ENCODE measurements at regions not wholly inside any gene's neighbourhood (a gene's known extent, or its start where the extent isn't known, plus 50 kb on each side); places are given as distances from the start of the nearest gene placed in this dataset.

DNA sequence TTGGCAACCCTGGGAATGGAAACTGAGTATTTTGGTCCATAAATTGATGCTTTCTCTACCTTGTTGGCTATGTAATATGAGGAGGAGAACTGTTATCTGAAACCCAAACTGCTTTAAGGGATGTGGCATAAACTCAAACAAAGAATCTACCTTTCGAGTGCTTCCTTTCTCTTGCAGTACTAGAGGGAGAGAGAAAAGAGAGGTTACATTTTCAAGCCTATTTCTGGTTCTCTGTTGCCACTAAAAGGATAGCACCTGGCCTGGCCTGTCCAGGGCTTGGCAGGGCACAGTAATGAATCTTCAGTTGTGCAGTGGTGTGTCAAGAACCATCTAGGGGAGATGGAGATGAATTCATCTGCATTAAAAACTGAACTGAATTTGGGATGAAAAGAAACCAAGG is 308.6 kb downstream of the PTTG2 start:
- peak; percentile 39 for DNase-seq (ENCODE audit: low read depth)
- TF ChIP-seq, protein P1, sequence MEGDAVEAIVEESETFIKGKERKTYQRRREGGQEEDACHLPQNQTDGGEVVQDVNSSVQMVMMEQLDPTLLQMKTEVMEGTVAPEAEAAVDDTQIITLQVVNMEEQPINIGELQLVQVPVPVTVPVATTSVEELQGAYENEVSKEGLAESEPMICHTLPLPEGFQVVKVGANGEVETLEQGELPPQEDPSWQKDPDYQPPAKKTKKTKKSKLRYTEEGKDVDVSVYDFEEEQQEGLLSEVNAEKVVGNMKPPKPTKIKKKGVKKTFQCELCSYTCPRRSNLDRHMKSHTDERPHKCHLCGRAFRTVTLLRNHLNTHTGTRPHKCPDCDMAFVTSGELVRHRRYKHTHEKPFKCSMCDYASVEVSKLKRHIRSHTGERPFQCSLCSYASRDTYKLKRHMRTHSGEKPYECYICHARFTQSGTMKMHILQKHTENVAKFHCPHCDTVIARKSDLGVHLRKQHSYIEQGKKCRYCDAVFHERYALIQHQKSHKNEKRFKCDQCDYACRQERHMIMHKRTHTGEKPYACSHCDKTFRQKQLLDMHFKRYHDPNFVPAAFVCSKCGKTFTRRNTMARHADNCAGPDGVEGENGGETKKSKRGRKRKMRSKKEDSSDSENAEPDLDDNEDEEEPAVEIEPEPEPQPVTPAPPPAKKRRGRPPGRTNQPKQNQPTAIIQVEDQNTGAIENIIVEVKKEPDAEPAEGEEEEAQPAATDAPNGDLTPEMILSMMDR (IDR thresholded peaks at IDR 0.05; ENCODE audit: insufficient read depth, low read depth, low read length, missing control alignments) = no peak
- H3K4me3 ChIP-seq (ENCODE audit: low read depth, low read length) = no peak overlapping the region

DNA sequence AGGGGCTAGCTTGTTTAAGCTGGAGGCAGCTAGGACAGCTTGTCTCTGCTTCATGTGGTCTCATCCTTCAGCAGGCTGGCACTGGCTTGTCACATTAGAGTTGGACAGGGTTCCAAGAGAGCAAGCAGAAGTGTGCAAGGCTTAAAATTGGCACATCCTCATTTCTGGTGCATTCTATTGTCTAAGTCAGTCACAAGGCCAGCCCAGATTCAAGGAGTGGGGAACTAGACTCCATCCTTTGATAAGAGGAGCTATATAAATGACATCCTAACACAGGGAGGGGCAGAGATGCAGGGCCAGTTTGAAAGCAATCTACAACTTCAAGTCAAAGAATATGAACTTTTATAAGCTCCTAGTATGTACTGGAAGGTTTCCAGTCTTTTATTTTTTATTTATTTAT is 313.2 kb downstream of the PTTG2 start:
- TF ChIP-seq, protein P1 (IDR thresholded peaks at IDR 0.05; ENCODE audit: insufficient read depth, low read depth, low read length, missing control alignments) = no peak

DNA sequence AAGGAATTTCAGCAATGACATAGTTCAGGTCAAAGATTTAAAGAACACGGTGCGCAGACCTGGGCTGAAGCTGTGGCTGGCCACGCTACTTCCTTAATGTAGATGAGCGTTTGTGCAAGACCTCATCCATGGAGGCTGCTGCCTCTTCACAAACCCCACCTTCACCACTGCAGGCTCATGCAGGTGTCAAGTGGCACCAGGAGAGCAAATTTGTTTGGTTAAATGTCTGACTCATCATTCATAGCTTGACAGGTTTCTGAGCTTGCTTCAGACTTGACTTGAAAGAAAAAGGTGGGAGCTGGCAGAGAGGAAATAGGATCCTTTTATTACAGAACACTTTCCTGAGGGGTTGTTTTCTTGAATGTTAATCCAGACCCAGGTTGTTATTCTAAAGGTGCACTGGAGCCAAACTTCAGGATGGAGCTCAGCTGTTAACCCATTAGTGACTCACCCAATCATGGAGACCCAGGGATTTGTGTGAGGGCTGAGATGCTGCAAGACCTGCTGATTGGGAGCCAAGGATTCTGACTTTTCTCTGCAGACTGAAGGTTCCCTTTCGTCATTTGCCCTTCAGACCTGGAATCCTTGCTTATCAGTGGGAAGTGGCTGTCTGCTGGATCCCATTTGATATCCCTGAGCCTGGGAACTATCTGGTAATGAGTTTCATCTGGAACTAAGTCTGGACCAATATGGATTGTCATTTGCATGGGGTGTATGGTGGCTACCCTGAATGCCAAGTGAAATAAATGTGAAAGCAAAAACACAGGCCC is 315.3 kb downstream of the PTTG2 start:
- TF ChIP-seq, protein P1 (IDR thresholded peaks at IDR 0.05; ENCODE audit: insufficient read depth, low read depth, low read length, missing control alignments) = no peak
- H3K4me3 ChIP-seq (ENCODE audit: low read depth, low read length) = no peak overlapping the region
- DNase-seq (ENCODE audit: low read depth) = no peak

More for the DNA sequence above, 313.2 kb downstream of the PTTG2 start:
- DNase-seq (ENCODE audit: low read depth) = no peak
- no peak overlapping the region for H3K4me3 ChIP-seq (ENCODE audit: low read depth, low read length)

DNA sequence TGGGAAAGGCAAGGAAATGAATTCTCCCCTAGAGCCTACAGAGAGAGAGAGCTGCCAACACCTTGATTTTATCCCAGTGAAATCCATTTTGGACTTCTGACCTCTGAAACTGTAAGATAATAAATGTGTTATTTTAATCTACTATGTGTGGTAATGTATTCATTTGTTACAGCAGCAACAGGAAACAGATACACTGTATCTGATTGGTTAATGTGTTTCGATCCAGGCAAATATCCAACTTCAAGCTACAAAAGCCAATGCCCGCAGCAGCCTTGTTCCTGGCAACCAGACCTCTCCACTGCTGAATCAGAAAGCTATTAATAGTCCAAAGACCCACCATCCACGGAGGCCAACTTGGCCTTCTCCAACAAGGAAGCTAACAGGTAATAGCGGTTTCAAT is 318.1 kb downstream of the PTTG2 start:
- TF ChIP-seq, protein P1 (IDR thresholded peaks at IDR 0.05; ENCODE audit: insufficient read depth, low read depth, low read length, missing control alignments) = no peak
- no peak for DNase-seq (ENCODE audit: low read depth)
- H3K4me3 ChIP-seq (ENCODE audit: low read depth, low read length) = no peak overlapping the region

DNA sequence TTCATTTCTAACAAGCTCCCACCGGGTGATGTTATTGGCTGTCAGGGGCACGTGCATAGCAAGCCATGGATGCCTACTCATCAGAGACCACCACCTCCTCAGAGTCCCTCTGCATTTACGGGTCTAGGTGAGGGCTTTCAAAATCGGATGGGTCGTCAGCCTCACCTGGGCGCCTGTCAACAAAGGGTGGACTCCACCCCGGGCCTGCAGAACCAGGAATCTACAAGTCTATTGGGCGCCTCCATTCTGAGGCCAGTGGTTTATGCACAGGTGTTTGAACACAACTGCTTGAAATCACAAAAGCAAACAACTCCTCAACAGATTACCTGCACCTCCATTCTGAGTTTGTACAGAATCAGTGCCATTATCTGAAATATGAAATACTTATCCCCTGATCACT is 318.9 kb downstream of the PTTG2 start:
- TF ChIP-seq, protein P1 (IDR thresholded peaks at IDR 0.05; ENCODE audit: insufficient read depth, low read depth, low read length, missing control alignments) = no peak
- H3K4me3 ChIP-seq (ENCODE audit: low read depth, low read length) = no peak overlapping the region
- DNase-seq (ENCODE audit: low read depth) = no peak

DNA sequence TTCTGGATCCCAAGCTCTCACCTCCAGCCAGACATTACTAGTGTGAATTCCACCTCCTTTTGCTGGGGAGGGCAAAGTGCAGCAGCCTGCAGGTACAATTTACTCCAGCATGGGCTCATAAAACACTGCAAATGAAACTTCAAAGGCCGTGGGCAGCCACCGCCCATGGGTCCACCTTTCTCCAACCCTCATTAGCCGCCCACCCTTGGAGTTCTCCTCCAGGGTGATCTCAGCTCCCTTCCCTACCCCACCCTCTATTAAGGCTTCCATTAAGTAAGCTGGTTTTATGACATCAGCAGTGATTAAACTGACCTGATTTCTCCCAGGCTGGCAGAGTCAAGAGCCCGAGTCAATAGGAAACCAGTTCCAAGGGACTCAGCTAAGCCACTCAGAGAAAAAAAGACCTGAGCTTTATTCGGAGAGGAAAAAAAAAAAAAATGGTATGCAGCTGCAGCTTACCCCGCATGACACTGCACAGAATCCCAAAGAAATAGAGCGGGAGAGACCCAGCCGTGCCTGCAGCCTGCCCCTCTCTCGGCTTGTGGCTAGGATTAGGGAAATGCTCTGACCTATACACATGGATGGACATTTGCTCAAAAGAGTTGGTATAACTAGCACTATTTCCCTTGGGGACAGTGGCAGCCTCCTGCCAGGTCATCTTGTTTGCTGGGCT is 319.6 kb downstream of the PTTG2 start:
- no peak for DNase-seq (ENCODE audit: low read depth)
- H3K4me3 ChIP-seq (ENCODE audit: low read depth, low read length) = no peak overlapping the region
- TF ChIP-seq, protein P1 (IDR thresholded peaks at IDR 0.05; ENCODE audit: insufficient read depth, low read depth, low read length, missing control alignments) = no peak
